OCI-LY3 (cell line): ENCODE measurements at regions not wholly inside any gene's neighbourhood (a gene's known extent, or its start where the extent isn't known, plus 50 kb on each side); places are given as distances from the start of the nearest gene placed in this dataset.

ENCODE experiments used
- CTCF ChIP-seq: fragments of 200-600, 300-600 bp; sonication (generic); IDR thresholded peaks from 2 replicates; pipeline ENCODE4 v1.5.1; 2014; ENCODE audit warnings: antibody characterized with exemption, low read length, low read depth
- EZH2phosphoT487 ChIP-seq: fragments of 200-600 bp; shearing (Covaris generic); IDR thresholded peaks from 2 replicates; pipeline ENCODE4 v1.6.1; 2018; ENCODE audit warnings: antibody characterized with exemption, mixed run types, low read depth

DNA sequence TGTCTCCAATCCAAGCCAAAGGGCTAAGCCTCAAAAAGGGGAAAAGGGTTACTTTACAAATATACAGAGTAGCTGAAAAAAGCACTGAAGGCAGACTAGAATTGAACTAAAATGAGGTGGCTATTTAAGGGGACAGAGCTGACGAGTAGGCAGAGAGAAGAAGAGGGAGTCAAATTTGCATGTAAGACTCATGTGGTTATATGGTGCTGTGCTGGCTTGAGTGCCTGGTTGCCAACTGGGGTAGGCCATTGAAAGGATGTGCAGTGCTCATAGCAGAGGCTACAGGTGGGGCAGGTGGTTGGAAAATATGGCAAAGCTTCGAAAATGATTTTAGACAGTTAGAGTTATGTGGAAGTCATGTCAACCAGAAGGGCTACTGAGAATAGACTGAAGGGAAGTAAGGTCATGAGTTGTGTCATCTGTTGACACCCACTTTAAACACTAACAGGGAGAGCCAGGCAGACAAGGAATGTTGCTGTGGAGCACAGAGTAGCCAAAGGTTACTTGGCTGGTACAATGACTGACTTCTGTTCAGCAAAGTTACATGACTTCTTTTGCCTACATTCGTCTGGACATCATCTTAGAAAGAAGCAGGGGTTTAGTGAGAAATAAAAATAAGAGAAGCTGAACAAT lies 1210.4 kb downstream of the ADGRL3 start:
- TF ChIP-seq CTCF = no peak
- no peak for TF ChIP-seq EZH2phosphoT487
